H9 (cell line): ENCODE measurements at regions not wholly inside any gene's neighbourhood (a gene's known extent, or its start where the extent isn't known, plus 50 kb on each side); places are given as distances from the start of the nearest gene placed in this dataset.

ENCODE experiments used
- DNase-seq: peaks from one replicate; pipeline ENCODE4 v3.0.0-alpha.2; 2017
- H2AFZ ChIP-seq: one replicate; pipeline ENCODE4 v1.6.1; 2013; ENCODE audit warnings: mild to moderate bottlenecking, low read length, control low read depth, moderate library complexity
- H2AK5ac ChIP-seq: 2 replicates; pipeline ENCODE4 v1.6.1; 2013; ENCODE audit warnings: low read length, control low read depth, mixed read lengths; ENCODE audit not compliant: insufficient read length
- H2BK120ac ChIP-seq: one replicate; pipeline ENCODE4 v1.6.1; 2013; ENCODE audit warnings: low read depth, mild to moderate bottlenecking, low read length, control low read depth, inconsistent platforms; ENCODE audit not compliant: poor library complexity, severe bottlenecking
- H2BK12ac ChIP-seq: 2 replicates; pipeline ENCODE4 v1.6.1; 2013; ENCODE audit warnings: low read length, control low read depth, mixed read lengths, low read depth; ENCODE audit not compliant: insufficient read length
- H2BK15ac ChIP-seq: 2 replicates; pipeline ENCODE4 v1.6.1; 2013; ENCODE audit warnings: low read depth, low read length, control low read depth
- H2BK20ac ChIP-seq: one replicate; pipeline ENCODE4 v1.6.1; 2013; ENCODE audit warnings: low read depth, mild to moderate bottlenecking, low read length, control low read depth, inconsistent platforms; ENCODE audit not compliant: poor library complexity, severe bottlenecking
- H2BK5ac ChIP-seq: 2 replicates; pipeline ENCODE4 v1.6.1; 2013; ENCODE audit warnings: low read length, control low read depth, mixed read lengths; ENCODE audit not compliant: insufficient read length
- H3K14ac ChIP-seq: 2 replicates; pipeline ENCODE4 v1.6.1; 2013; ENCODE audit warnings: low read length, control low read depth; ENCODE audit not compliant: insufficient read depth
- H3K18ac ChIP-seq: 2 replicates; pipeline ENCODE4 v1.6.1; 2013; ENCODE audit warnings: low read depth, mild to moderate bottlenecking, mixed read lengths, low read length, control low read depth; ENCODE audit not compliant: insufficient read length
- H3K23ac ChIP-seq: 2 replicates; pipeline ENCODE4 v1.6.1; 2013; ENCODE audit warnings: low read length, control low read depth, mixed read lengths, low read depth; ENCODE audit not compliant: insufficient read length
- H3K23me2 ChIP-seq: 2 replicates; pipeline ENCODE4 v1.6.1; 2013; ENCODE audit warnings: low read depth, mild to moderate bottlenecking, mixed read lengths, low read length, control low read depth; ENCODE audit not compliant: insufficient read length, poor library complexity, severe bottlenecking
- H3K27ac ChIP-seq: 2 replicates; pipeline ENCODE4 v1.5.1; 2013; ENCODE audit warnings: low read length, control low read depth, mixed read lengths, low read depth; ENCODE audit not compliant: insufficient read length
- H3K27me3 ChIP-seq: 2 replicates; pipeline ENCODE4 v1.6.1; 2013; ENCODE audit warnings: low read length, control low read depth, inconsistent platforms; ENCODE audit not compliant: insufficient read depth
- H3K4ac ChIP-seq: 2 replicates; pipeline ENCODE4 v1.6.1; 2013; ENCODE audit warnings: low read depth, mild to moderate bottlenecking, control low read depth, inconsistent platforms, low read length, moderate library complexity
- H3K4me1 ChIP-seq: 2 replicates; pipeline ENCODE4 v1.6.1; 2013; ENCODE audit warnings: low read length, control low read depth, inconsistent platforms; ENCODE audit not compliant: insufficient read depth
- H3K4me2 ChIP-seq: 2 replicates; pipeline ENCODE4 v1.6.1; 2013; ENCODE audit warnings: low read length, control low read depth, mixed read lengths; ENCODE audit not compliant: insufficient read length, insufficient read depth
- H3K56ac ChIP-seq: 2 replicates; pipeline ENCODE4 v1.6.1; 2013; ENCODE audit warnings: low read depth, mild to moderate bottlenecking, mixed read lengths, low read length, control low read depth; ENCODE audit not compliant: insufficient read length
- H3K79me1 ChIP-seq: 2 replicates; pipeline ENCODE4 v1.6.1; 2013; ENCODE audit warnings: low read depth, mild to moderate bottlenecking, moderate library complexity, low read length, control low read depth, inconsistent platforms; ENCODE audit not compliant: insufficient read depth, poor library complexity, severe bottlenecking
- H3K79me2 ChIP-seq: 2 replicates; pipeline ENCODE4 v1.6.1; 2013; ENCODE audit warnings: low read length, control low read depth, inconsistent platforms; ENCODE audit not compliant: insufficient read depth
- H3K9ac ChIP-seq: 2 replicates; pipeline ENCODE4 v1.6.1; 2013; ENCODE audit warnings: low read length, control low read depth, mixed read lengths; ENCODE audit not compliant: insufficient read length; ENCODE audit errors: extremely low read depth
- H3K9me3 ChIP-seq: one replicate; pipeline ENCODE4 v1.6.1; 2013; ENCODE audit warnings: low read depth, low read length, inconsistent platforms; ENCODE audit not compliant: control insufficient read depth
- H3T11ph ChIP-seq: one replicate; pipeline ENCODE4 v1.6.1; 2013; ENCODE audit warnings: mild to moderate bottlenecking, low read length, control low read depth, inconsistent platforms
- H4K20me1 ChIP-seq: one replicate; pipeline ENCODE4 v1.6.1; 2013; ENCODE audit not compliant: control insufficient read depth, insufficient read length, insufficient read depth
- H4K5ac ChIP-seq: 2 replicates; pipeline ENCODE4 v1.6.1; 2013; ENCODE audit warnings: low read depth, mild to moderate bottlenecking, mixed read lengths, low read length, control low read depth; ENCODE audit not compliant: insufficient read length
- H4K8ac ChIP-seq: replicated peaks from 2 replicates; pipeline ENCODE4 v1.6.1; 2013; ENCODE audit warnings: low read length, control low read depth, mixed read lengths, low read depth; ENCODE audit not compliant: insufficient read length
- H4K91ac ChIP-seq: 2 replicates; pipeline ENCODE4 v1.6.1; 2013; ENCODE audit warnings: low read depth, mild to moderate bottlenecking, moderate library complexity, mixed read lengths, low read length, control low read depth; ENCODE audit not compliant: insufficient read length
- H3K27ac Mint-ChIP-seq, 3 experiments: 2 replicates in 2 of 3; 3 replicates in 1 of 3; pipeline ENCODE4 v1.8.0; 2020 to 2021; ENCODE audit warnings: mixed read lengths in 3 of 3, mild to moderate bottlenecking in 1 of 3, moderate library complexity in 1 of 3
- H3K27me3 Mint-ChIP-seq: 2 replicates; pipeline ENCODE4 v1.8.0; 2021; ENCODE audit warnings: low read depth, mild to moderate bottlenecking, moderate library complexity, mixed read lengths
- H3K36me3 Mint-ChIP-seq, 3 experiments: 2 replicates in 2 of 3; 3 replicates in 1 of 3; pipeline ENCODE4 v1.8.0; 2020 to 2021; ENCODE audit warnings: low read depth in 3 of 3, mixed read lengths in 3 of 3; ENCODE audit not compliant: insufficient read depth in 1 of 3
- H3K4me1 Mint-ChIP-seq, 2 experiments: 2 replicates each; pipeline ENCODE4 v1.8.0; 2020; ENCODE audit warnings: mixed read lengths in 2 of 2
- H3K4me3 Mint-ChIP-seq, 2 experiments: 2 replicates in 1 of 2; 3 replicates in 1 of 2; pipeline ENCODE4 v1.8.0; 2020 to 2021; ENCODE audit warnings: mild to moderate bottlenecking in 2 of 2, mixed read lengths in 2 of 2, moderate library complexity in 1 of 2
- H3K9me3 Mint-ChIP-seq, 2 experiments: 2 replicates in 1 of 2; 3 replicates in 1 of 2; pipeline ENCODE4 v1.8.0; 2020; ENCODE audit warnings: mild to moderate bottlenecking in 2 of 2, mixed read lengths in 2 of 2, moderate library complexity in 1 of 2
- CTCF ChIP-seq: fragments of 200-600 bp; sonication (generic); conservative IDR thresholded peaks from 3 replicates; pipeline ENCODE4 v1.8.0; 2021; ENCODE audit warnings: antibody characterized with exemption, mild to moderate bottlenecking

GRCh38 chr13:48901781-48902180 is 73.9 kb upstream of the FNDC3A start:
- no peaks in the 10 kb centered on the region for H3K23me2 ChIP-seq
- Mint-ChIP-seq H3K36me3 (no peaks in the 10 kb centered on the region), H3K27ac (no peak overlapping the region), H3K4me1 (peaks cover 0 to 5% of the 10 kb centered on the region in 2 experiments; a peak in 2 of 4 replicates), H3K4me3 (no peak overlapping the region), H3K27me3 (no peaks in the 10 kb centered on the region; the same call in 1 of the 2 replicates), H3K9me3 (no peaks in the 10 kb centered on the region)
- H3T11ph ChIP-seq = no peak overlapping the region
- H2AFZ ChIP-seq = no peak overlapping the region
- DNase-seq = no peak
- no peak for TF ChIP-seq CTCF
- no peak overlapping the region for H3K4ac ChIP-seq
- no peak overlapping the region for H2AK5ac ChIP-seq
- H3K79me1 ChIP-seq = no peaks in the 10 kb centered on the region
- H3K27ac ChIP-seq = no peak overlapping the region
- no peaks in the 10 kb centered on the region for H3K79me2 ChIP-seq
- no peak overlapping the region for H3K18ac ChIP-seq
- no peak overlapping the region for H3K56ac ChIP-seq
- no peak overlapping the region for H4K91ac ChIP-seq
- no peak overlapping the region for H3K4me2 ChIP-seq
- no peak overlapping the region for H2BK5ac ChIP-seq
- H4K5ac ChIP-seq = no peak overlapping the region
- no peak overlapping the region for H3K14ac ChIP-seq
- H2BK120ac ChIP-seq = no peak overlapping the region
- H3K9me3 ChIP-seq = no peaks in the 10 kb centered on the region
- no peak overlapping the region for H2BK20ac ChIP-seq
- H3K9ac ChIP-seq = no peak overlapping the region
- H3K4me1 ChIP-seq = no peaks in the 10 kb centered on the region
- H4K8ac ChIP-seq = no peak overlapping the region
- H4K20me1 ChIP-seq = no peaks in the 10 kb centered on the region
- H3K23ac ChIP-seq = no peak overlapping the region
- no peak overlapping the region for H2BK15ac ChIP-seq
- H3K27me3 ChIP-seq = no peaks in the 10 kb centered on the region
- no peak overlapping the region for H2BK12ac ChIP-seq
